ENCODE measurements at regions not wholly inside any gene's neighbourhood (a gene's known extent, or its start where the extent isn't known, plus 50 kb on each side); places are given as distances from the start of the nearest gene placed in this dataset.

DNA sequence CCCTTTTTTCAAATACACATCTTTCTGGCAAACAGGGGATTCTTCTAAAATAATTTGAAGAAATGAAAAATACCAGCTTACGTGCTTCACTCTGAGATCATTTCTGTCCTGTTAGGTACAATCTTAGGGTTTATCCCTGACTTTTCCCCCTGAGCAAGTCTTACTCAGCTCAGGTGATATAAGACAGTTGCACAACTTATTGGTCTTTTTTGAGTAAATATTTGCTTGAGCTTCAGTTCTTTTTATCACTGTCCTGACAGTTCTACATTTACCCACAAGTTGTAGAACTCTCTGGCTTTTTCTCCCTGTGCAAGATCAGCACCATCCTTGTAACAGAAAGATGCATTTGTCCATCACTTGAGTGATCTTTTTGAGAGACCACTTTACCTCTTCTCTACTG lies 84.9 kb downstream of the MID1IP1 start:
- ATAC-seq (ENCODE audit: low FRiP score) (no peak), DNase-seq (ENCODE audit: low spot score) (no peak)
- TF ChIP-seq, protein P1, sequence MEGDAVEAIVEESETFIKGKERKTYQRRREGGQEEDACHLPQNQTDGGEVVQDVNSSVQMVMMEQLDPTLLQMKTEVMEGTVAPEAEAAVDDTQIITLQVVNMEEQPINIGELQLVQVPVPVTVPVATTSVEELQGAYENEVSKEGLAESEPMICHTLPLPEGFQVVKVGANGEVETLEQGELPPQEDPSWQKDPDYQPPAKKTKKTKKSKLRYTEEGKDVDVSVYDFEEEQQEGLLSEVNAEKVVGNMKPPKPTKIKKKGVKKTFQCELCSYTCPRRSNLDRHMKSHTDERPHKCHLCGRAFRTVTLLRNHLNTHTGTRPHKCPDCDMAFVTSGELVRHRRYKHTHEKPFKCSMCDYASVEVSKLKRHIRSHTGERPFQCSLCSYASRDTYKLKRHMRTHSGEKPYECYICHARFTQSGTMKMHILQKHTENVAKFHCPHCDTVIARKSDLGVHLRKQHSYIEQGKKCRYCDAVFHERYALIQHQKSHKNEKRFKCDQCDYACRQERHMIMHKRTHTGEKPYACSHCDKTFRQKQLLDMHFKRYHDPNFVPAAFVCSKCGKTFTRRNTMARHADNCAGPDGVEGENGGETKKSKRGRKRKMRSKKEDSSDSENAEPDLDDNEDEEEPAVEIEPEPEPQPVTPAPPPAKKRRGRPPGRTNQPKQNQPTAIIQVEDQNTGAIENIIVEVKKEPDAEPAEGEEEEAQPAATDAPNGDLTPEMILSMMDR (IDR thresholded peaks at IDR 0.05) = no peak

GRCh38 chrX:38887222-38887621 lies 86.0 kb downstream of the MID1IP1 start:
- DNase-seq (ENCODE audit: low spot score) (no peak), ATAC-seq (ENCODE audit: low FRiP score) (no peak)
- TF ChIP-seq, protein P1 (IDR thresholded peaks at IDR 0.05) = no peak

- no peak for DNase-seq (ENCODE audit: low spot score)
- ATAC-seq (ENCODE audit: low FRiP score) = no peak
- TF ChIP-seq, protein P1 (IDR thresholded peaks at IDR 0.05) = no peak
Measured at GRCh38 chrX:38890326-38890725, 89.1 kb downstream of the MID1IP1 start.

- TF ChIP-seq, protein P1 (IDR thresholded peaks at IDR 0.05) = no peak
- ATAC-seq (ENCODE audit: low FRiP score) (no peak), DNase-seq (ENCODE audit: low spot score) (no peak)
Measured at GRCh38 chrX:38890963-38891362, 89.7 kb downstream of the MID1IP1 start.

GRCh38 chrX:38891641-38892413 lies 90.6 kb downstream of the MID1IP1 start:
- no peak for DNase-seq (ENCODE audit: low spot score)
- TF ChIP-seq, protein P1 (IDR thresholded peaks at IDR 0.05) = no peak
- no peak for ATAC-seq (ENCODE audit: low FRiP score)

DNA sequence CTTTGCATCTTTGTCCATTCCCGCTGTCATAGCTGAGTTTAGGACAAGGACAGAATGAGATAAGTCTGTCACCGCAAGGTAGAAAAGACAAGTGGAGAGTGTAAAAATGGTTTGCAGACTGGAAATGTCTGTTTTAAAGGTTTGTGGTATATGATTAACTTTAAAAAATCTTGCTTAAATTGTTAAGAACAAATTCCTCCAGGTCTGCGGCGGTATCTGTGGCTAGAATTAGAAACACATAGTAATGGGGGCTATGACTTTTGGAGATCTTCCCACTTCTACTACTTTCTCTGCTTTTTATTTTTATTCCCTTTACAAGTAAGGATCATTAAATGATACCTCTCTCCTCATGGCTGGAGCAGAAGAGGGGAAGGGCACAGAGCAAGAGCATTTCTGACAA lies 92.2 kb downstream of the MID1IP1 start:
- ATAC-seq (ENCODE audit: low FRiP score) (no peak), DNase-seq (ENCODE audit: low spot score) (no peak)
- TF ChIP-seq, protein P1 (IDR thresholded peaks at IDR 0.05) = no peak

GRCh38 chrX:38895775-38896174 lies 94.5 kb downstream of the MID1IP1 start:
- ATAC-seq (ENCODE audit: low FRiP score) (no peak), DNase-seq (ENCODE audit: low spot score) (no peak)
- TF ChIP-seq, protein P1 (IDR thresholded peaks at IDR 0.05) = no peak
